Panc1 (cell line): ENCODE measurements at regions not wholly inside any gene's neighbourhood (a gene's known extent, or its start where the extent isn't known, plus 50 kb on each side); places are given as distances from the start of the nearest gene placed in this dataset.

Source experiments
- ATAC-seq: fragments of 200-7000 bp; cut with Tn5 transposase; 2 replicates; pipeline ENCODE4 v1.9.1; 2020; ENCODE audit warnings: mild to moderate bottlenecking, moderate library complexity
- BruUV-seq: library from RNA; stranded (reverse); fragments of 400-500 nt; replicated peaks from 2 replicates; lab custom pipeline; 2021; lab: Mats Ljungman, UMichigan
- CTCF ChIA-PET: fragments of 300-600 bp; sonication (Branson Sonifier 250); formaldehyde crosslinking; loops from one replicate; lab custom pipeline; 2022; ENCODE audit warnings: antibody characterized with exemption; lab: Charles Lee
- POLR2A ChIA-PET: fragments of 300-600 bp; sonication (Branson Sonifier 250); formaldehyde crosslinking; loops from one replicate; lab custom pipeline; 2022; ENCODE audit warnings: antibody characterized with exemption; lab: Charles Lee
- DNase-seq: peaks from one replicate; pipeline ENCODE4 v3.0.0-alpha.2; 2010; ENCODE audit warnings: low read depth, low spot score
- H3K27ac ChIP-seq: 2 replicates; pipeline ENCODE4 v1.5.1; 2011; ENCODE audit warnings: mild to moderate bottlenecking, low read length, inconsistent platforms
- H3K27me3 ChIP-seq: fragments of 200-500 bp; sonication (Bioruptor generic); 2 replicates; pipeline ENCODE4 v1.6.0; 2014; ENCODE audit warnings: low read length, inconsistent platforms; ENCODE audit not compliant: control insufficient read depth, insufficient read depth
- H3K36me3 ChIP-seq: fragments of 200-500 bp; sonication (Bioruptor generic); 2 replicates; pipeline ENCODE4 v1.5.1; 2014; ENCODE audit warnings: inconsistent platforms, mild to moderate bottlenecking, low read length, moderate library complexity; ENCODE audit not compliant: control insufficient read depth, insufficient read depth
- H3K4me1 ChIP-seq: 2 replicates; pipeline ENCODE4 v1.5.1; 2011; ENCODE audit warnings: inconsistent platforms, mild to moderate bottlenecking, low read length, moderate library complexity; ENCODE audit not compliant: control insufficient read depth, insufficient read depth
- H3K4me3 ChIP-seq, 2 experiments: 2 replicates each; pipeline ENCODE4 v1.5.1; 2011 to 2012; ENCODE audit warnings: low read depth in 2 of 2, low read length in 2 of 2, mild to moderate bottlenecking in 2 of 2, inconsistent platforms in 1 of 2, moderate library complexity in 1 of 2
- H3K9me3 ChIP-seq: fragments of 200-500 bp; sonication (Bioruptor generic); 2 replicates; pipeline ENCODE4 v1.5.1; 2014; ENCODE audit warnings: low read depth, mild to moderate bottlenecking, inconsistent platforms, low read length, moderate library complexity; ENCODE audit not compliant: control insufficient read depth, insufficient read depth
- POLR2AphosphoS5 ChIP-seq: IDR thresholded peaks from 2 replicates; pipeline ENCODE4 v1.6.1; 2012; ENCODE audit warnings: mild to moderate bottlenecking, low read depth, low read length, moderate library complexity
- SIN3A ChIP-seq: IDR thresholded peaks from 2 replicates; pipeline ENCODE4 v1.6.1; 2012; ENCODE audit warnings: low read depth, mild to moderate bottlenecking, low read length, moderate library complexity, borderline replicate concordance; ENCODE audit not compliant: insufficient read depth
- TCF7L2 ChIP-seq: IDR thresholded peaks from 2 replicates; pipeline ENCODE4 v1.6.1; 2011; ENCODE audit warnings: mild to moderate bottlenecking, low read depth, low read length, inconsistent platforms
- in situ Hi-C: cut with HindIII; loops from 2 replicates; pipeline ENCODE4 v1.10.0; 2016; ENCODE audit warnings: low sequenced_read_pairs, low pct_unique_long_range_greater_than_20kb
- intact Hi-C: fragments of 100-400 bp; cut with micrococcal nuclease; formaldehyde crosslinking; loops from one replicate; pipeline ENCODE4 v1.10.0; 2022; ENCODE audit not compliant: unreplicated experiment
- TF ChIP-seq, protein P1 (sequence below): fragments of 450-650 bp; IDR thresholded peaks from 2 replicates; pipeline ENCODE4 v1.5.1; 2017; ENCODE audit warnings: mild to moderate bottlenecking
- TF ChIP-seq, protein P2 (sequence below), 2 experiments: IDR thresholded peaks; 2 replicates each; pipeline ENCODE4 v1.6.1; 2011 to 2012; ENCODE audit warnings: low read depth in 2 of 2, control low read depth in 1 of 2, low read length in 1 of 2, mild to moderate bottlenecking in 1 of 2, moderate library complexity in 1 of 2; ENCODE audit not compliant: insufficient read depth in 1 of 2

DNA sequence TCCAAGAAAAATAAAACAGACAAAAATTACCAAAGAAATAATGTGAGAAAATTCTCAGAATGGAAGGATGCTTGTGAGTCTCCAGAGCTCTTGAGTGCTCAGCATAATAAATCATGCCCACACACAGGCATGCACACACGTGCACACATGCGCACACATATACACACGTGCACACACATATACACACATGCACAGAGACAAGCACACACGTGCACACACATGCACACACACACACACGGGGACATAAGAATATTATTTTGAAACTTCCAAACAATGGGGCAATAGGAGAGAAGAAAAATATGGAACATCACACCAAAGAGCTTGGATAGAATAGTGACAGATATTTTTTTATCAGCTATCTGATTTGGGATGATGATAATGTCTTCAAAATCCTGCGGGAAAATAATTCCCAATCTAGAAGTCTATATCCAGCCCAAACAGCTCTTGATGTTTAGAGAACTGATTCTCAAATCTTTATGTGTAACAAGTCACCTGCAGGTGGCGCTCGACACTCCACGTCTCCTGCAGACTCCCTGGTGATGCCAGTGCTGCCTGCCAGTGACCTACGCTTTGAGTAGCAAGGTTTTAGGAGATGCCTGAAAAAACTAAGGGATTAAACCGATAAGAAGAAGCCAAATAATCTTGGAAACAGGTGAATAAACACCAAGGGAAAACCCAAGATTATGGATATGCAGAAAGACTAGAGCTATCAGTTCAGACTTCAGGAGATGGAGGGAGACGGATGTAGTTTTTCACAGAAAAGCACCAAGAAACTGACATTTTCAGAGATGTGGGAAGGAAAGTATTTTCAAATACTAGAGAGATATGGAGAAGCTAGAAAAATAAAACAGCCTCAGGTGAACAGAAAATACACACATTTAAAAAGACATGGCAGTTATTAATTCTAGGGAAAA lies 743.6 kb downstream of the ETS1 start:
- no peak overlapping the region for H3K27ac ChIP-seq
- no peaks in the 10 kb centered on the region for H3K36me3 ChIP-seq
- no peaks in the 10 kb centered on the region for H3K4me1 ChIP-seq
- no peaks in the 10 kb centered on the region for H3K27me3 ChIP-seq
- BruUV-seq: no TSS peak
- in situ Hi-C loops: no loop called here
- H3K4me3 ChIP-seq: no peak overlapping the region
- POLR2A ChIA-PET: no interaction called here
- TF ChIP-seq POLR2AphosphoS5: no peak
- TF ChIP-seq, protein P1, sequence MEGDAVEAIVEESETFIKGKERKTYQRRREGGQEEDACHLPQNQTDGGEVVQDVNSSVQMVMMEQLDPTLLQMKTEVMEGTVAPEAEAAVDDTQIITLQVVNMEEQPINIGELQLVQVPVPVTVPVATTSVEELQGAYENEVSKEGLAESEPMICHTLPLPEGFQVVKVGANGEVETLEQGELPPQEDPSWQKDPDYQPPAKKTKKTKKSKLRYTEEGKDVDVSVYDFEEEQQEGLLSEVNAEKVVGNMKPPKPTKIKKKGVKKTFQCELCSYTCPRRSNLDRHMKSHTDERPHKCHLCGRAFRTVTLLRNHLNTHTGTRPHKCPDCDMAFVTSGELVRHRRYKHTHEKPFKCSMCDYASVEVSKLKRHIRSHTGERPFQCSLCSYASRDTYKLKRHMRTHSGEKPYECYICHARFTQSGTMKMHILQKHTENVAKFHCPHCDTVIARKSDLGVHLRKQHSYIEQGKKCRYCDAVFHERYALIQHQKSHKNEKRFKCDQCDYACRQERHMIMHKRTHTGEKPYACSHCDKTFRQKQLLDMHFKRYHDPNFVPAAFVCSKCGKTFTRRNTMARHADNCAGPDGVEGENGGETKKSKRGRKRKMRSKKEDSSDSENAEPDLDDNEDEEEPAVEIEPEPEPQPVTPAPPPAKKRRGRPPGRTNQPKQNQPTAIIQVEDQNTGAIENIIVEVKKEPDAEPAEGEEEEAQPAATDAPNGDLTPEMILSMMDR: peak; percentile 87
- TF ChIP-seq SIN3A: no peak
- peak; percentile 28 for DNase-seq
- CTCF ChIA-PET: interaction anchor here (0.7 kb wide), 2 partner anchors 10 to 1261 kb away, joined by 3 read pairs; no protein-coding TSS in a partner anchor
- ATAC-seq: 0 out of 2 replicates have a peak, but pooled peaks have one; percentile 68
- intact Hi-C loops: no loop called here
- no peaks in the 10 kb centered on the region for H3K9me3 ChIP-seq

DNA sequence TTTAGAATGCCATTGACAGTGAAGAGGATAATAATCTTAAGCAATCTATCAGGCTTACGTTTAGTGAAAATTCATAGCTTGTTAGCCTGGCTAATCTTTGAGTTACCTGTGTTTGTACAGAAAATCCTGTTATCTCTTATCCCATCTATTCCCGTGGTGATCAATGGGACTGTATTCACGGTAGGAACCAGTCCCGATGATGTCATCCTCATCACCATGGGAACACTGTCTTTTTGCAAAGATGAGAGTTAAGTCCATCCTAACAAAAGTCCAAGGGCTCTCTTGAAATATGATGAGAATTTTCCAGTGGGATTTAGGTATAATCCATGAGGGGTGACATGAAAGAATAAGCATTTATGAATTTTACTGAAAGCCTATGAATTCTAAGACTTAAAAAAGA lies 762.2 kb downstream of the ETS1 start:
- intact Hi-C loops (no loop called here), in situ Hi-C loops (no loop called here)
- ATAC-seq (no peak), DNase-seq (no peak)
- Histone ChIP-seq H3K9me3 (no peaks in the 10 kb centered on the region; the same call in 1 of the 2 replicates), H3K27ac (no peak overlapping the region), H3K4me1 (no peaks in the 10 kb centered on the region), H3K27me3 (no peaks in the 10 kb centered on the region), H3K36me3 (no peaks in the 10 kb centered on the region), H3K4me3 (no peak overlapping the region)
- ChIA-PET CTCF (no interaction called here), POLR2A (no interaction called here)
- TF ChIP-seq, protein P2, sequence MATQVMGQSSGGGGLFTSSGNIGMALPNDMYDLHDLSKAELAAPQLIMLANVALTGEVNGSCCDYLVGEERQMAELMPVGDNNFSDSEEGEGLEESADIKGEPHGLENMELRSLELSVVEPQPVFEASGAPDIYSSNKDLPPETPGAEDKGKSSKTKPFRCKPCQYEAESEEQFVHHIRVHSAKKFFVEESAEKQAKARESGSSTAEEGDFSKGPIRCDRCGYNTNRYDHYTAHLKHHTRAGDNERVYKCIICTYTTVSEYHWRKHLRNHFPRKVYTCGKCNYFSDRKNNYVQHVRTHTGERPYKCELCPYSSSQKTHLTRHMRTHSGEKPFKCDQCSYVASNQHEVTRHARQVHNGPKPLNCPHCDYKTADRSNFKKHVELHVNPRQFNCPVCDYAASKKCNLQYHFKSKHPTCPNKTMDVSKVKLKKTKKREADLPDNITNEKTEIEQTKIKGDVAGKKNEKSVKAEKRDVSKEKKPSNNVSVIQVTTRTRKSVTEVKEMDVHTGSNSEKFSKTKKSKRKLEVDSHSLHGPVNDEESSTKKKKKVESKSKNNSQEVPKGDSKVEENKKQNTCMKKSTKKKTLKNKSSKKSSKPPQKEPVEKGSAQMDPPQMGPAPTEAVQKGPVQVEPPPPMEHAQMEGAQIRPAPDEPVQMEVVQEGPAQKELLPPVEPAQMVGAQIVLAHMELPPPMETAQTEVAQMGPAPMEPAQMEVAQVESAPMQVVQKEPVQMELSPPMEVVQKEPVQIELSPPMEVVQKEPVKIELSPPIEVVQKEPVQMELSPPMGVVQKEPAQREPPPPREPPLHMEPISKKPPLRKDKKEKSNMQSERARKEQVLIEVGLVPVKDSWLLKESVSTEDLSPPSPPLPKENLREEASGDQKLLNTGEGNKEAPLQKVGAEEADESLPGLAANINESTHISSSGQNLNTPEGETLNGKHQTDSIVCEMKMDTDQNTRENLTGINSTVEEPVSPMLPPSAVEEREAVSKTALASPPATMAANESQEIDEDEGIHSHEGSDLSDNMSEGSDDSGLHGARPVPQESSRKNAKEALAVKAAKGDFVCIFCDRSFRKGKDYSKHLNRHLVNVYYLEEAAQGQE (IDR thresholded peaks at IDR 0.05; ENCODE audit: insufficient read depth in 1 of 2, low read depth in 2 of 2, low read length in 1 of 2): no peak
- TF ChIP-seq, protein P1: no peak
- TF ChIP-seq TCF7L2 (no peak), SIN3A (no peak), POLR2AphosphoS5 (no peak)
- BruUV-seq: no TSS peak
